MM.1S (cell line): ENCODE measurements at regions not wholly inside any gene's neighbourhood (a gene's known extent, or its start where the extent isn't known, plus 50 kb on each side); places are given as distances from the start of the nearest gene placed in this dataset.

Experiments used
- EZH2 ChIP-seq: fragments of 300-600 bp; sonication (generic); optimal IDR thresholded peaks from 2 replicates; pipeline ENCODE3; 2017; ENCODE audit warnings: low read depth, mild to moderate bottlenecking, antibody characterized with exemption, low read length, mixed read lengths
- EZH2phosphoT487 ChIP-seq: fragments of 300-600 bp; sonication (generic); IDR thresholded peaks from 2 replicates; pipeline ENCODE4 v1.6.1; 2018; ENCODE audit warnings: antibody characterized with exemption, low read length
- TF ChIP-seq, protein P1 (sequence below): fragments of 300-600 bp; sonication (generic); IDR thresholded peaks from 2 replicates; pipeline ENCODE4 v1.5.1; 2016; ENCODE audit warnings: antibody characterized with exemption, low read length, mixed read lengths

DNA sequence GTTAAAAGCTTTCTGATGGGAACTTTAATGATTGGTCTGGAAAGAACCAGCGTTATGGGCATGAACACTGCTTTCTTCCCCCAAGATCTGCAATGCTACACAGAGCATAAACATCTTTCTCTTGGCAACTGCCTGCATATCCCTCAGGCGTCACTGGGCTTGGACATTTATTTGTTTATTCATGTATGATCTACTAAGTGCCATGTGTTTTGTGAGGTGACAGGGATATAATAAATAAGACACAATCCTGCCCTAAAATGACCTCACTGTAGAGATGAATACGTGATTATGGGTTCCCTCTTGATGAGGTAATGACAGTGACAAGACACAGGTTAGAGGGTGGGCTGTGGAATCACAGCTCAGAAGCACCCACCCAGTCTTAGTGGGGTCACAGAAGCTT is 485.3 kb downstream of the PDCD6IP start:
- no peak for TF ChIP-seq EZH2
- TF ChIP-seq, protein P1, sequence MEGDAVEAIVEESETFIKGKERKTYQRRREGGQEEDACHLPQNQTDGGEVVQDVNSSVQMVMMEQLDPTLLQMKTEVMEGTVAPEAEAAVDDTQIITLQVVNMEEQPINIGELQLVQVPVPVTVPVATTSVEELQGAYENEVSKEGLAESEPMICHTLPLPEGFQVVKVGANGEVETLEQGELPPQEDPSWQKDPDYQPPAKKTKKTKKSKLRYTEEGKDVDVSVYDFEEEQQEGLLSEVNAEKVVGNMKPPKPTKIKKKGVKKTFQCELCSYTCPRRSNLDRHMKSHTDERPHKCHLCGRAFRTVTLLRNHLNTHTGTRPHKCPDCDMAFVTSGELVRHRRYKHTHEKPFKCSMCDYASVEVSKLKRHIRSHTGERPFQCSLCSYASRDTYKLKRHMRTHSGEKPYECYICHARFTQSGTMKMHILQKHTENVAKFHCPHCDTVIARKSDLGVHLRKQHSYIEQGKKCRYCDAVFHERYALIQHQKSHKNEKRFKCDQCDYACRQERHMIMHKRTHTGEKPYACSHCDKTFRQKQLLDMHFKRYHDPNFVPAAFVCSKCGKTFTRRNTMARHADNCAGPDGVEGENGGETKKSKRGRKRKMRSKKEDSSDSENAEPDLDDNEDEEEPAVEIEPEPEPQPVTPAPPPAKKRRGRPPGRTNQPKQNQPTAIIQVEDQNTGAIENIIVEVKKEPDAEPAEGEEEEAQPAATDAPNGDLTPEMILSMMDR, result no peak
- TF ChIP-seq EZH2phosphoT487, result no peak
